Activated CD4-positive, alpha-beta T cell treated with anti-CD3 and anti-CD28 coated beads for 24 hours (primary cell): ENCODE measurements at regions not wholly inside any gene's neighbourhood (a gene's known extent, or its start where the extent isn't known, plus 50 kb on each side); places are given as distances from the start of the nearest gene placed in this dataset.
"Not testable (repeated sequence)": the region's sequence is repeated elsewhere in the genome, so short reads cannot be mapped to it uniquely, and the experiment has no call there.

ENCODE experiments used
- DNase-seq, 2 donors: peaks; one replicate each; pipeline ENCODE4 v3.0.0-alpha.2; 2020; ENCODE audit warnings: low read depth in 2 of 2

DNA sequence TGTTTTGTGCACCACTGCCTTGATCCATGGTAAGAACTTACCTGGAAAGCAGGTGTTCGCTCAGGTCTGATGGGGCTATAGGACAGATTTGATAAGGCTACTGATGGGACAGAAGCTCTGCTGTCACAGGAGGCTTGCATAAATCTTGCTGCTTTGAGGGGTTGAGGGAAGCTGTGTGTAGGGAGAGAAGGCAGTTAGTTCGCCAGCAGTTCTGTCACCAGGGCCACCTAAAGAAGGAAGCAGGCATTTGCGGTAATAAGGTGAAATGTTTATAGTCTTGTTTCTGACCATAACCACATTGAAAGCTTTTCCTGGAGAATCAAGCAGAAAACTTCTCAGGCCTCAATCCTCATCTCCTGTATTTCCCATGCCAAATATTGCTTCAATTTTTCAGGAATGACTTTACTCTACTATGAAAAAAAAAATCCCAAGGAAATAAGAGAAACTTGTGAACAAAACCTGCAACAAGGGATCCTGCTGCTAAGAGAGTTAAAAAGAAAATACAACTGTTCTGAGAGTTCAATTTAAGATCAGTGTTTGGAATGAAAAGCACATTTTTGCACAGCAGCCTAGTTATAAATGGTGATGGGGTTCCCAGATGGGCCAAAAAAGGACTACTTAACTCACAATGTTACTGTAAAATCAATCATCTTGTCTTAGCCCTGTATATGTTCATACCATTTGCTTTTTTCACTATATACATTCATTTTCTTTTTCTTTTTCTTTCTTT lies 122.0 kb upstream of the RANBP3L start:
- no peak for DNase-seq

GRCh38 chr5:36426070-36426469 lies 124.4 kb upstream of the RANBP3L start:
- not testable (repeated sequence) for DNase-seq

DNA sequence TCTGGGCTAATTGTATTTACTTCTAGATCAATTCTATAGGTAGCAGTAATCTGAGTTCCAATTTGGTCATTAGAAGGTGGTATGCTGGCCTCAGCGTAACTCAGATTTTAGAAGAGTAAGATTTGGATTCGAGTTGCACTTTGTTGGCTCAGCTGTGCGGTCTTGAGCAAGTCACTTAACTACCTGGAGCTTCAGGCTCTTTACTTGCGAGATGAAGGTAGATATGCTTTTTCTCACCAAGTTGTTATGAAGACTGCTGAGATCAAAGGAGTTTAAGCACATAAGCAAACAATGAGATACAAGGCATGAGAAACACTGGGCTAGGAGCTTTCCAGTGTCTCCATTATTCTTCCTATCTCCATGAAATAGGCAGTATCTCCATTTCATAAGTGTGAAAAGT lies 133.8 kb upstream of the RANBP3L start:
- DNase-seq = no peak

GRCh38 chr5:36436306-36436705 lies 134.6 kb upstream of the RANBP3L start:
- DNase-seq = no peak

DNA sequence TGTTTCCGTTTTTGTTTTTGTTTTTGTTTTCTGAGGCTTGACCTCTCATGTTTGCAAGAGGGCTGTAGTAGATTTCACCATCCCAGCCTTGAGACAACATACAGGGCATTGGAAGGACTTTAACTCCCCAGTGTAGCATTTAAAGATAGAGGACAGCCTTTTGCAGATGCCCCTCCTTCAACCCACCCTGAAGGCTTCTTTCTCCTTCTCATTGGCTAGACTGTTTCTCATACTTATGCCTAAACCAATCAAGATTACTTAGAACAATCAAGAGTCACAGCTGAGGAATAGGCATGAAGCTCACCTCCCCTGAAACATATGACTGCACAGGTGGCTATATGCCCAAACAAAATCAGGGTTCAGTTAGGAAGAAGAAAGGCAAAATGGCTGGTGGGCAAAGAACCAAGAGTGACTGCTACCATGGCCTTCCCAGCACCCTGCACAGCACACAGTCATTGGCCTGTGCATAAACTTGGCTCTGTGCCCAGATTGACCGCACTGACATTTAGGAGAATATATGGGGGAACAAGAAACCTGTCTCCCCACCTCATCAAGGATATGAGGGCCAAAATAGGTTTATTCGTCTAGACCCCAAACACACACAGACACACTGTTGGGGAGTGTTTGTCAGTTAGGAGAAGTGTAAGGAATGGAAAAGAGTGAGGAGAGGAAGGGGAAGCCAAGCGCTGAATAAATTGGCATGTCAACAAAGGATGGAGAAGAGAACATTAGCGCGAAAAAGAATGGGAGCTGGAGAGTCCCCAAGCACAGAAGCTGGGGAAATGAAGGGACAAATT lies 137.3 kb upstream of the RANBP3L start:
- DNase-seq = no peak

GRCh38 chr5:36440300-36440699 lies 138.6 kb upstream of the RANBP3L start:
- no peak for DNase-seq

DNA sequence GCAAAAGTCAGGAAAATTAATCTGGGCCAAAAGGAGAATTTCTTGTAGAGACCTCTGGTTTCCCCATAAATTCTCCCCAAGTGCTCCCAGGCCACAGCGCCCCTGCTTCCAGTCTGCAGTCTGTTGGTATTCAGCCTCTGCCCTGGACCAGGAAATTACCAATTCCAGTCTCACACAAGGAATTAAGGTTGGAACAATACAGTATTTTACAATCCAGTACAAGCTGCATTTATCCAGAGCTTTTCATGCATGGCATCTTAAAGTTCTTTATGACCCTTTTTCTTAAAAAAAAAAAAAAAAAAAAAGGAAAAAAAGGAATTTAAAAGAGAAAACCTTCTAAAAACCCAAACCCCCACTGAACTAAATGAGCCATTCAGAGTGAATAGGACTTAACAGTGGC lies 139.6 kb upstream of the RANBP3L start:
- no peak for DNase-seq

DNA sequence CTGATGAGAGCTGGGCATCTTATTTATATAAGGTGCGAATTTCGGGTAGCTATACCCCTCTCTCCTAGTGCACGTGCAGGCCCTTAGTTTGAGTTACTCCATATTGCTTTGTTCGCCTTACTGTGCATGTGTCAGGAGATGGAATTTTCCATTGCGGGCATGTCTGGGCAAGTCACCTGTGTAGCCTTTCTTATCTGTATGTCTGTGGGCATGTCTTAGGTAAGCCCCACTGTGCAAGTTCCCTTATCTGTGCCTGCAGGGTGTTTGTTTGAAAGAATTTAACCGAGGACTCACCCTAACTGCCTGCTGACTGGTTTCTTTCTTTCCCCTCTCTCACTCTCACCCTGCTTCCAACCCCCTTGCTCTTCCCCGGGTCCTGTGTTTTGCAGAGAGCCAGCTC lies 140.7 kb upstream of the RANBP3L start:
- no peak for DNase-seq

GRCh38 chr5:36442796-36443195 lies 141.1 kb upstream of the RANBP3L start:
- no peak for DNase-seq

DNA sequence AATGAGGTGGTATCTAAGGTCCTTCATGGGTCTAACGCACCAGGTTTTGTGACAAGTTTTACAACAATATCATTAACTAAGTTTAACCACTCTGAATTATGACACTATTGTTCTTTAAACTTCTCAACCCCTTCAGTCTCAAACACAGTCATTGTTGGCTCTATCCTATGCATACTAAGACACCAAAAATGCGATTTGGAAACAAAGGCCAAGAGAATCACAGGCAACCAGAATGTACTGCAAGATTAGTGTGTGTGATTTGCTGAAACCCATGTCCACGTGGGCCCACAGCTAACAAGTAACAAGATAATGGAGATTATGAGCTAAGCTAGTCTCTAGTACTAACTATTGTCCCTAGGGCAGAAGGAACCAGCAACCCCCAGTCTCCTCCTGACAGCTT lies 142.2 kb upstream of the RANBP3L start:
- DNase-seq = no peak

DNA sequence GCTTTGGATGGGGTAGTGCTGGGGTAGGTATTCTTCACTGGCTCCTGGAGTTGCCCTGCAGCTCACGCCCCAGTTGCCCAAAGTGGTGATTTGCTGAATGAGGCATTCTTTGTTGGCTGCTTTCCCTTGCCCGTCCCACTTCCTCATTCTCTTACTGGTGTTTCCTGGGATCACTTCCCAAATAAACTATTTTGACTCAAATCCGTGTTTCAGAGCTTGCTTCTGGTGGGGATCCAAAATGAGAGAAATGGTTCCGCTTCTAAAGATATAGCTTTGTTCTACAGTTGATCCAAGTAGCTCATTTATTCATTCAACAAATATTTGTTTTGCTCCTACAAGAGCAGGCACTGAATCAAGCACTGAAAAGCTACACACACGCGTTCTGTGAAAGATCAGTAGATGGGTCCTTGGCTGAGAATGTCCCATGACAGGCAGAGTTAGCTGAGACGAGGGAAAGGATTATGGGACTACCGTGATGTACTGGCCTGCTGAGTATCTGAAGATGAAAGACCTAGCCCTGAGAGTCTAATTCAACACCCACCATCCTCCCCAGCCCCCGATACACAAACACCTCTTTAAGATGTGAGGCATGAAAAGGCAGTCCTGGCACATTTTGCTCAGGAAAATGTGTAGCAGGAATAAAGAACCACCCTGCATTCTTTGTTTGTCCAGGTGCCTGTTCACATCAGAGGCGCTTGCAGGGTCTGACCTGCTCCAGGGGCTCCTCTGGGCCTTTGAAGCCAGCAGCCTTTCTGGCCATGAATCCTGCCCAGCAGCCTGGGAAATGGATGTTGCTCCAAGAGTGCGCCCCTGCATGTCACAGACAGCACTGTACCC lies 143.1 kb upstream of the RANBP3L start:
- no peak for DNase-seq

GRCh38 chr5:36447776-36448175 lies 146.1 kb upstream of the RANBP3L start:
- no peak for DNase-seq

- no peak for DNase-seq
Observed at GRCh38 chr5:36450229-36451014, 148.7 kb upstream of the RANBP3L start.

DNA sequence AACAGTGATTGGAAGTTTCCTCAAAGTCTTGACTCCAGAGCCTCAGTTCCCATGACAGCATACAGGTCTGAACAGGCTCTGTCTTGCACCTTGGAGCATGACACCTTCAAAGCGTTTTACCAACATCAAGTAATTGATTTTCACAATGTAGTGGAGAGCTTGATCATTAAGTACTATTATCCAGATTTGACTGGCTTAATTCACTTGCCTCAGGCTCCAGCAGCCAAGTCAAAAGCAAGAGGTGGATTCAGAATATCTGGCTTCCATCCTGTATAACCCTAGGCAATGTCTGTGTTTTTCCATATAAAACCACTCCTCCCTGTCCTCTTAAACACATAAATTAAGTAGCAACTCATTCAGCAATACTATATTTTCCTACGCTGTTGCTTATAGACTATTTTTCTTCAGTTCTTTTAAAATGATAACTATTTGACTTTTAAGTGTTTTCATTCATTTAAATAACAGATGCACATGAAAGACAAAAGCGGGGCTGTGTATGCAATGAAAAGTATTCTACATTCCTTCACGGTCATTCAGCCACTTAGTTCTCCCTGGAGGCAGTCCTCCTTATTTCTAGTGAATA lies 150.8 kb upstream of the RANBP3L start:
- DNase-seq = no peak

GRCh38 chr5:36457511-36458270 lies 148.7 kb upstream of the SLC1A3 start:
- DNase-seq = no peak

GRCh38 chr5:36458746-36459145 lies 147.7 kb upstream of the SLC1A3 start:
- DNase-seq = no peak

DNA sequence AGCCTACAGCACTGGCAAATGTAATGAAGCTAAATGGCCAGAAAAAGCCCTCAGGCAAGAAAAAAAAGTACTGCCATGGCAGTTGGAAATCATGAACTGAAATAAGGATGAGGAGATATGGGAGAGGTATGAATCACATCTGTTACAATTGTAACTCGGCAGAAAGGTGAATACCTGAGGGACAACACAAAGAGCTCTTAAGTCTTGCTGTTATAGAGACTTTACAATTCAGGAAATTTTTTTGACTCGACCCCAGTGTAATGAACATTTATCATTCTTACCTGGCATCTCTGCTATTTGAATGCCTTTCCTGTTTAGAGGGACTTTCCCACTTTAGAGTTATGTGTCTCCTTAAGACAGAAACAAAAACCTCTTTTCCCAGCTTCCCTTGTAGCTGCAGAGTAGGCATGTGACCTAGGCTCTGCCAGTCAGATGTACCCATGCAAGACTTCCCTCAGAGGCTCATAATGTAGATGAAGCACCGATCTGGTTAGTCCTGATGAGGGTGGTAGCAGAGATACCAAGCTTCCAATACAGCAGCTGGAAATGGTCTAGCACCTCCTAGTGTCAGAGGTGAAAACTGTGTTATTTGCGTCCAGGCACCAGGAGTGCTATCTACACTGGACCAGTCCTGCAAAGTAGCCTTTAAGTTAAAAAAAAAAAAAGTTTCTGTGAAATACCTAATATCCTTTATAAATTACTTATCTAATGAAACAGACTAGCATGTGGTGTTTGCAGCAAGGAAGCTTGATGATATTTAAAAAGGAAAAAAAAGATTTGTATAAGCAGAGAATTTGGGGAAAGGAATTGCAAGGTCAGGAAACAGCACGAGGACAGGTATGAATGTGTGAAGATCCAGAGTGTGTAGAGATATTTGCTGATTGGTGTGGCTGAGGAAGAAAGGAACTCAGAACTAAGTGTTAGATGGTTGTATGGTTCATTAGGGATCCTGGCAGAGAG lies 146.9 kb upstream of the SLC1A3 start:
- no peak for DNase-seq

DNA sequence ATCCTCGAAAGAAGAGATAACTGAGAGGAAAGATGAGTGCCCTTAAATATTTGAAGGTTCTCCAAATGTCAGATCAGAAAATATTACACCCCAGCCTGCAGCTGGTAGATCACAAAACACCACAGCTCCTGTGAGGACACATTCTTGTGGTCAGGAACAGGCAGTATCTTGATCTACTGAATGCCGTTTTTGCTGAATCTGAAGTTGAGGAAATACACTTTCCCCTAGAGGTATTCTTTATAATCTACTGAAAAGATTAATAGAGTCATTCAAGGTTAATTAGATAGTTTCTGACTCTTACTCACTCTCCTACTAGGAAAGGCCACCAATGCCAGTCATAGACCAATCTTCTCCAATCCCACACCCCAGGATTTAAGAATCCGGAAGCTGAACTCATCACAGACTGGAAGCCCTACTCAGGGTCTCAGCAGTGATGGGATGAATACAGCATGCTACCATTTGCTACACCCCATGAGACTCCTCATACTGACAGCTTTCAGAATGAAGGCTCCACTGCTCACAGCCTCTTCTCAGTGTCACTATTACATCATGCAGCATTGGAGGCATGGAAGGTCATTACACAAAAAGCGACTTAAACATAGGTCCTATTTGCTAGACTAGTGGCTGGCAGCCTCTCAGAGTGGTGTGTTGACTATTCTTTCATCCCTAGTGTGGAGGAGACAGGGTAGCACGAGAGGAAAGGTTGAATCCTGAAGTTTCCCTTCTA lies 143.9 kb upstream of the SLC1A3 start:
- no peak for DNase-seq

DNA sequence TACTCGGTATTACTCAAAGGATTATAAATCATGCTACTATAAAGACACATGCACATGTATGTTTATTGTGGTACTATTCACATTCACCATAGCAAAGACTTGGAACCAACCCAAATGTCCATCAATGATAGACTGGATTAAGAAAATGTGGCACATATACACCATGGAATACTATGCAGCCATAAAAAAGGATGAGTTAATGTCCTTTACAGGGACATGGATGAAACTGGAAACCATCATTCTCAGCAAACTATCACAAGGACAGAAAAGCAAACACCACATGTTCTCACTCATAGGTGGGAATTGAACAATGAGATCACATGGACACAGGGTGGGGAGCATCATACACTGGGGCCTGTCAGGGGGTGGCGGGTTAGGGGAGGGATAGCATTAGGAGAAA lies 130.5 kb upstream of the SLC1A3 start:
- not testable (repeated sequence) for DNase-seq
